Keratinocyte (primary cell): ENCODE measurements at regions not wholly inside any gene's neighbourhood (a gene's known extent, or its start where the extent isn't known, plus 50 kb on each side); places are given as distances from the start of the nearest gene placed in this dataset.

Experiments
- DNase-seq: peaks from one replicate; pipeline ENCODE4 v3.0.0-alpha.2; 2011; ENCODE audit warnings: low read depth, missing footprints, low spot score
- FAIRE-seq: peaks from 2 replicates; lab custom pipeline; 2011; peaks lifted over from hg19 to GRCh38; lab: Jason Lieb, UNC
- H2AFZ ChIP-seq: 2 replicates; pipeline ENCODE4 v1.6.0; 2012; ENCODE audit warnings: low read length, control low read depth, inconsistent platforms; ENCODE audit not compliant: control insufficient read depth
- H3K27ac ChIP-seq: 2 replicates; pipeline ENCODE4 v1.5.1; 2011; ENCODE audit warnings: low read length; ENCODE audit not compliant: control insufficient read depth, insufficient read depth
- H3K27me3 ChIP-seq: 3 replicates; pipeline ENCODE4 v1.6.0; 2011; ENCODE audit warnings: low read length; ENCODE audit not compliant: control insufficient read depth, insufficient read depth; ENCODE audit errors: extremely low read depth
- H3K36me3 ChIP-seq, 2 experiments: 2 replicates in 1 of 2; 3 replicates in 1 of 2; pipeline ENCODE4 v1.5.1; 2011; ENCODE audit warnings: low read length in 2 of 2, mild to moderate bottlenecking in 1 of 2; ENCODE audit not compliant: control insufficient read depth in 2 of 2, insufficient read depth in 2 of 2; ENCODE audit errors: extremely low read depth in 1 of 2
- H3K4me1 ChIP-seq: 3 replicates; pipeline ENCODE4 v1.5.1; 2011; ENCODE audit warnings: low read length; ENCODE audit not compliant: control insufficient read depth, insufficient read depth; ENCODE audit errors: extremely low read depth
- H3K4me2 ChIP-seq: 3 replicates; pipeline ENCODE4 v1.6.0; 2011; ENCODE audit warnings: low read depth, low read length; ENCODE audit not compliant: control insufficient read depth, insufficient read depth; ENCODE audit errors: extremely low read depth
- H3K4me3 ChIP-seq, 3 experiments: fragments of 200-600 bp in 1 of 3; sonication (generic) in 1 of 3; 2 replicates in 2 of 3; 3 replicates in 1 of 3; pipeline ENCODE4 v1.5.1; 2011 to 2016; ENCODE audit warnings: low read length in 3 of 3, mild to moderate bottlenecking in 3 of 3, control low read depth in 2 of 3, inconsistent platforms in 1 of 3, low read depth in 1 of 3, mixed read lengths in 1 of 3, mixed run types in 1 of 3, moderate library complexity in 1 of 3; ENCODE audit not compliant: control insufficient read depth in 2 of 3, insufficient read depth in 2 of 3; ENCODE audit errors: extremely low read depth in 1 of 3
- H3K79me2 ChIP-seq: 2 replicates; pipeline ENCODE4 v1.6.0; 2012; ENCODE audit warnings: low read length; ENCODE audit not compliant: control insufficient read depth, insufficient read depth
- H3K9ac ChIP-seq: 3 replicates; pipeline ENCODE4 v1.6.0; 2011; ENCODE audit warnings: low read length; ENCODE audit not compliant: control insufficient read depth, insufficient read depth; ENCODE audit errors: extremely low read depth
- H3K9me1 ChIP-seq: 3 replicates; pipeline ENCODE4 v1.6.0; 2011; ENCODE audit warnings: low read length; ENCODE audit not compliant: control insufficient read depth, insufficient read depth; ENCODE audit errors: extremely low read depth
- H3K9me3 ChIP-seq: 2 replicates; pipeline ENCODE4 v1.5.1; 2012; ENCODE audit warnings: low read depth, low read length; ENCODE audit not compliant: control insufficient read depth
- H4K20me1 ChIP-seq: 3 replicates; pipeline ENCODE4 v1.6.0; 2011; ENCODE audit warnings: low read length; ENCODE audit not compliant: control insufficient read depth, insufficient read depth; ENCODE audit errors: extremely low read depth
- CTCF ChIP-seq, 3 experiments: IDR thresholded peaks in 1 of 3; conservative IDR thresholded peaks in 1 of 3; optimal IDR thresholded peaks in 1 of 3; 2 replicates in 2 of 3; 3 replicates in 1 of 3; pipeline versions ENCODE3 to v1.5.1; 2011; ENCODE audit warnings: low read length in 3 of 3, mild to moderate bottlenecking in 3 of 3, moderate library complexity in 2 of 3, control low read depth in 1 of 3, inconsistent platforms in 1 of 3; ENCODE audit not compliant: insufficient read depth in 2 of 3; ENCODE audit errors: extremely low read depth in 1 of 3
- EZH2 ChIP-seq: IDR thresholded peaks from one replicate; pipeline ENCODE4 v1.6.1; 2012; ENCODE audit warnings: inconsistent platforms, mild to moderate bottlenecking, low read length, moderate library complexity
- dilution Hi-C: fragments of 300-500 bp; cut with MboI; formaldehyde crosslinking; loops from one replicate; pipeline ENCODE4 v1.7.0; 2020; ENCODE audit warnings: low sequenced_read_pairs; ENCODE audit not compliant: extremely low pct_ligation_motif_present

- no peak overlapping the region for H3K9ac ChIP-seq
- H3K27ac ChIP-seq: no peak overlapping the region
- no peak overlapping the region for H2AFZ ChIP-seq
- dilution Hi-C loops: no loop called here
- H3K79me2 ChIP-seq: no peaks in the 10 kb centered on the region
- H3K4me1 ChIP-seq: peaks cover 8% of the 10 kb centered on the region
- H4K20me1 ChIP-seq: no peaks in the 10 kb centered on the region
- DNase-seq (no peak), FAIRE-seq (no peak)
- no peak overlapping the region for H3K4me3 ChIP-seq
- no peak overlapping the region for H3K4me2 ChIP-seq
- no peaks in the 10 kb centered on the region for H3K9me3 ChIP-seq
- TF ChIP-seq CTCF (optimal IDR thresholded peaks at IDR 0.05 in 1 of 3, IDR thresholded peaks at IDR 0.05 in 1 of 3, conservative IDR thresholded peaks at IDR 0.05 in 1 of 3; ENCODE audit: extremely low read depth in 1 of 3, insufficient read depth in 2 of 3, low read length in 3 of 3): no peak
- no peak for TF ChIP-seq EZH2
- H3K36me3 ChIP-seq: peaks cover 0 to 2% of the 10 kb centered on the region in 2 experiments
- H3K9me1 ChIP-seq: no peaks in the 10 kb centered on the region
- no peaks in the 10 kb centered on the region for H3K27me3 ChIP-seq
Observed at GRCh38 chr4:151605215-151605614, 155.6 kb downstream of the GATB start.

- no peak overlapping the region for H3K9ac ChIP-seq
- peaks cover 0 to 2% of the 10 kb centered on the region in 2 experiments for H3K36me3 ChIP-seq
- no peak overlapping the region for H3K4me3 ChIP-seq
- dilution Hi-C loops: no loop called here
- no peak overlapping the region for H3K4me2 ChIP-seq
- H4K20me1 ChIP-seq: no peaks in the 10 kb centered on the region
- H3K9me1 ChIP-seq: no peaks in the 10 kb centered on the region
- no peaks in the 10 kb centered on the region for H3K27me3 ChIP-seq
- no peaks in the 10 kb centered on the region for H3K4me1 ChIP-seq
- no peaks in the 10 kb centered on the region for H3K79me2 ChIP-seq
- TF ChIP-seq CTCF (optimal IDR thresholded peaks at IDR 0.05 in 1 of 3, IDR thresholded peaks at IDR 0.05 in 1 of 3, conservative IDR thresholded peaks at IDR 0.05 in 1 of 3; ENCODE audit: extremely low read depth in 1 of 3, insufficient read depth in 2 of 3, low read length in 3 of 3) (no peak), EZH2 (no peak)
- FAIRE-seq (no peak), DNase-seq (no peak)
- H3K27ac ChIP-seq: no peak overlapping the region
- H2AFZ ChIP-seq: no peak overlapping the region
- H3K9me3 ChIP-seq: no peaks in the 10 kb centered on the region
Observed at GRCh38 chr4:151606061-151606460, 154.7 kb downstream of the GATB start.
